ENCODE measurements at regions not wholly inside any gene's neighbourhood (a gene's known extent, or its start where the extent isn't known, plus 50 kb on each side); places are given as distances from the start of the nearest gene placed in this dataset.

- DNase-seq, result no peak
These were observed 65.8 kb downstream of the SALL1 start for GRCh38 chr16:51085271-51085670.

- DNase-seq, result no peak
These were observed 66.8 kb downstream of the SALL1 start for GRCh38 chr16:51084074-51084928.

- no peak for DNase-seq
These were observed 78.5 kb downstream of the SALL1 start for GRCh38 chr16:51072591-51072990.

GRCh38 chr16:51071326-51071725, 79.7 kb downstream of the SALL1 start:
- DNase-seq, result no peak

- DNase-seq, result no peak
These were observed 83.7 kb downstream of the SALL1 start for GRCh38 chr16:51067352-51067751.

GRCh38 chr16:51062039-51062438, 89.0 kb downstream of the SALL1 start:
- no peak for DNase-seq

GRCh38 chr16:51061328-51061727, 89.7 kb downstream of the SALL1 start:
- no peak for DNase-seq

GRCh38 chr16:51057969-51058337, 93.1 kb downstream of the SALL1 start:
- DNase-seq, result no peak

- no peak for DNase-seq
These were observed 93.8 kb downstream of the SALL1 start for GRCh38 chr16:51057102-51057793.

GRCh38 chr16:51056331-51056730, 94.7 kb downstream of the SALL1 start:
- DNase-seq, result no peak

GRCh38 chr16:51055434-51055833, 95.6 kb downstream of the SALL1 start:
- DNase-seq, result no peak

GRCh38 chr16:51053775-51054174, 97.3 kb downstream of the SALL1 start:
- DNase-seq, result no peak

GRCh38 chr16:51051671-51052070, 99.4 kb downstream of the SALL1 start:
- no peak for DNase-seq

- DNase-seq, result no peak
These were observed 100.7 kb downstream of the SALL1 start for GRCh38 chr16:51050377-51050706.

- no peak for DNase-seq
These were observed 101.2 kb downstream of the SALL1 start for GRCh38 chr16:51049678-51050376.

- no peak for DNase-seq
These were observed 101.8 kb downstream of the SALL1 start for GRCh38 chr16:51049276-51049675.

- no peak for DNase-seq
These were observed 102.5 kb downstream of the SALL1 start for GRCh38 chr16:51048544-51048943.

- DNase-seq, result no peak
These were observed 105.3 kb downstream of the SALL1 start for GRCh38 chr16:51045794-51046193.

GRCh38 chr16:51045186-51045585, 105.9 kb downstream of the SALL1 start:
- DNase-seq, result no peak

GRCh38 chr16:51041546-51041945, 109.5 kb downstream of the SALL1 start:
- no peak for DNase-seq

GRCh38 chr16:51040637-51041036, 110.4 kb downstream of the SALL1 start:
- no peak for DNase-seq

GRCh38 chr16:51039638-51040331, 111.3 kb downstream of the SALL1 start:
- DNase-seq, result no peak

- no peak for DNase-seq
These were observed 115.4 kb downstream of the SALL1 start for GRCh38 chr16:51035711-51036110.

Data from T1000 (cell line).